Astrocyte (in vitro differentiated cells and primary cell): ENCODE measurements at regions not wholly inside any gene's neighbourhood (a gene's known extent, or its start where the extent isn't known, plus 50 kb on each side); places are given as distances from the start of the nearest gene placed in this dataset.

Source experiments
- EZH2 ChIP-seq: IDR thresholded peaks from 2 replicates; pipeline ENCODE4 v1.6.1; 2012; ENCODE audit warnings: mild to moderate bottlenecking, low read length, inconsistent platforms; ENCODE audit not compliant: insufficient read depth
- TF ChIP-seq, protein P1 (sequence below): IDR thresholded peaks from 2 replicates; pipeline ENCODE4 v1.5.1; 2011; ENCODE audit warnings: low read depth, mild to moderate bottlenecking, inconsistent platforms, low read length, moderate library complexity; ENCODE audit not compliant: insufficient read depth

DNA sequence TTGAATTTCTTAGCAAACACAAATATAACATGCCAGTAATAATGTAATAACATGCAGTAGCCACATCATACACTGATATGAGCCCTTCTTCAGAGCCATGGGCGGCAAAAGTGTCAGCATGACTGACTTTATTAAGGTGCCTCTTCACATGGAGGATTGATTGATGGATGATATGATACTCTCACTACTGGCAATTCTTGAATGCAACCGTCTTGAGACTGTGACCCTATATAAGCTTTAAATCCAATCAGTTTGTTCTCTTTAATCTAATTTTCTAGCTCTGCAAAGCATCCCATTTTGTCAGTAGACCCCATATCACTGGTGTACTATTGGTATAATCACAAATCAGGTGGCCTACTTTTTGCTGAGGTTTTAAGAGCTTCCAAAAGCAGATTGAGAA, 463.7 kb upstream of the ROBO2 start:
- TF ChIP-seq, protein P1, sequence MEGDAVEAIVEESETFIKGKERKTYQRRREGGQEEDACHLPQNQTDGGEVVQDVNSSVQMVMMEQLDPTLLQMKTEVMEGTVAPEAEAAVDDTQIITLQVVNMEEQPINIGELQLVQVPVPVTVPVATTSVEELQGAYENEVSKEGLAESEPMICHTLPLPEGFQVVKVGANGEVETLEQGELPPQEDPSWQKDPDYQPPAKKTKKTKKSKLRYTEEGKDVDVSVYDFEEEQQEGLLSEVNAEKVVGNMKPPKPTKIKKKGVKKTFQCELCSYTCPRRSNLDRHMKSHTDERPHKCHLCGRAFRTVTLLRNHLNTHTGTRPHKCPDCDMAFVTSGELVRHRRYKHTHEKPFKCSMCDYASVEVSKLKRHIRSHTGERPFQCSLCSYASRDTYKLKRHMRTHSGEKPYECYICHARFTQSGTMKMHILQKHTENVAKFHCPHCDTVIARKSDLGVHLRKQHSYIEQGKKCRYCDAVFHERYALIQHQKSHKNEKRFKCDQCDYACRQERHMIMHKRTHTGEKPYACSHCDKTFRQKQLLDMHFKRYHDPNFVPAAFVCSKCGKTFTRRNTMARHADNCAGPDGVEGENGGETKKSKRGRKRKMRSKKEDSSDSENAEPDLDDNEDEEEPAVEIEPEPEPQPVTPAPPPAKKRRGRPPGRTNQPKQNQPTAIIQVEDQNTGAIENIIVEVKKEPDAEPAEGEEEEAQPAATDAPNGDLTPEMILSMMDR: no peak
- no peak for TF ChIP-seq EZH2
